ENCODE measurements at regions not wholly inside any gene's neighbourhood (a gene's known extent, or its start where the extent isn't known, plus 50 kb on each side); places are given as distances from the start of the nearest gene placed in this dataset.

- TF ChIP-seq FOXK2 (IDR thresholded peaks at IDR 0.05) (no peak), SP1 (IDR thresholded peaks at IDR 0.05) (no peak), L3MBTL2 (conservative IDR thresholded peaks at IDR 0.05) (no peak), SUZ12 (IDR thresholded peaks at IDR 0.05) (no peak), ARNT (IDR thresholded peaks at IDR 0.05) (no peak), TARDBP (IDR thresholded peaks at IDR 0.05) (no peak), FOXA1 (IDR thresholded peaks at IDR 0.05) (no peak), LEF1 (IDR thresholded peaks at IDR 0.05; ENCODE audit: borderline replicate concordance) (no peak), PKNOX1 (IDR thresholded peaks at IDR 0.05) (no peak), FOXM1 (IDR thresholded peaks at IDR 0.05; ENCODE audit: borderline replicate concordance) (no peak), NFRKB (IDR thresholded peaks at IDR 0.05) (no peak), BHLHE40 (IDR thresholded peaks at IDR 0.05; ENCODE audit: borderline replicate concordance) (no peak), ZNF384 (IDR thresholded peaks at IDR 0.05) (no peak), ELF4 (IDR thresholded peaks at IDR 0.05) (no peak)
Measured at GRCh38 chr22:23503736-23504440, 76.2 kb downstream of the IGLL1 start.
